Duodenal mucosa (tissue), 2 donors: ENCODE measurements at regions not wholly inside any gene's neighbourhood (a gene's known extent, or its start where the extent isn't known, plus 50 kb on each side); places are given as distances from the start of the nearest gene placed in this dataset.

Source experiments
- H3K27ac ChIP-seq: one replicate; pipeline ENCODE4 v1.7.0; 2013; ENCODE audit warnings: low read depth, low read length
- H3K27me3 ChIP-seq, 2 donors: one replicate each; pipeline ENCODE4 v1.7.0; 2013; ENCODE audit warnings: low read length in 2 of 2, control low read depth in 1 of 2; ENCODE audit not compliant: insufficient read depth in 2 of 2, control insufficient read depth in 1 of 2
- H3K36me3 ChIP-seq, 2 donors: one replicate each; pipeline ENCODE4 v1.7.0; 2013; ENCODE audit warnings: low read length in 2 of 2, control low read depth in 1 of 2; ENCODE audit not compliant: insufficient read depth in 2 of 2, control insufficient read depth in 1 of 2
- H3K4me1 ChIP-seq, 2 donors: one replicate each; pipeline ENCODE4 v1.7.0; 2013; ENCODE audit warnings: low read length in 2 of 2, control low read depth in 1 of 2; ENCODE audit not compliant: insufficient read depth in 2 of 2, control insufficient read depth in 1 of 2
- H3K4me3 ChIP-seq, 2 donors: one replicate each; pipeline ENCODE4 v1.7.0; 2013; ENCODE audit warnings: low read length in 2 of 2, low read depth in 1 of 2
- H3K9ac ChIP-seq, 2 donors: one replicate each; pipeline ENCODE4 v1.7.0; 2013; ENCODE audit warnings: low read length in 2 of 2, low read depth in 1 of 2
- H3K9me3 ChIP-seq, 2 donors: one replicate each; pipeline ENCODE4 v1.7.0; 2013; ENCODE audit warnings: low read length in 2 of 2, control low read depth in 1 of 2; ENCODE audit not compliant: control insufficient read depth in 1 of 2

DNA sequence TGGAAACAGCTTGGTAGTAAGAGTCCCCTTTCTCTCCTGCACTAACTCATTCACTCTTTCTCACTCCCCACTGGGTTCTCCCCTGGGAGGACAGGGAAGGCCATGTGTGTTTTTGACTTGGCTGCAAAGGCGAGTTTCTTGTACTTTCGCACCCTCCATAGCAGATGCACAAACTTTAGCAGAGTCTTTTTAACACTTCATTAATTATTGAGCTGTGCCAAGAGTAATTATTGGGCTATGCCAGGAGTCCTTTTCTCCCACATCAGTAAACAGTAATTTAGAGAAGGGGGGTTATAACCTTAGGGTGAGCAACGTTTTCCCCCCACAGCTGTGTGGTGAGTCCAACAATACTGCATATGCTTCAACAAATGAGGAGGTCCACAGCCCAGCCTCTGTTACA is 224.4 kb upstream of the ATP11B start:
- Histone ChIP-seq H3K9me3 (no peaks in the 10 kb centered on the region), H3K4me1 (no peaks in the 10 kb centered on the region), H3K4me3 (no peak overlapping the region), H3K36me3 (no peaks in the 10 kb centered on the region), H3K27me3 (peaks cover 0 to 3% of the 10 kb centered on the region in 2 donors), H3K27ac (no peak overlapping the region), H3K9ac (no peak overlapping the region)

DNA sequence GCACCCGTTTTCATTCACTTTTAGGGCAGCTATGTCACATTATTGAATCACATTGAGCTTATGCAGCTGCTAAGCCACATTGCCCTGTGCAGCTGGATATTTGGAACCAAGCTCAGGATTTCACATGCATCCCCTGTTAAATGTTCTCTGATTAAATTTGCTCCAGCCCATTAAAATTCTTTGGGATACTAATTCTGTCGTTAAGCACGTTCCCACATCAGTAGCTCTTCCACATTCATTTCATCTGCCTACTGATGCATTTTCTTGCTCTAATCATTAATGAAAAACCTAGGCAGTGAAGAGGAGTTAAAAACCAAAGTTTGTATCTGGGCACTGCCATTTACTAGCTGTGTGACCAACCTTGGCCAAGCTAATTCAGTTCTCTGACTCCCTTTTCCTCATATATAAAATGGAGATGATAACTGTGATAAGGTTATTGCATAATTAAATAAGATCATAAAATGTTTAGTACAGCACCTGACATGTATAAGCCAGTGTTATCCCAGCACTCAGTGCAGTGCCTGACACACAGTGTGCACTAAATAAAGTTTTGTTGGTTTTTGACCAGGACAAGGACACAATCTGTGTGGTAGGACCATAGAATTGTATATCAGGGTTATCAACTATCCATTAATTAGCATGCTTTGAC is 222.2 kb upstream of the ATP11B start:
- H3K9me3 ChIP-seq = no peaks in the 10 kb centered on the region
- no peak overlapping the region for H3K4me3 ChIP-seq
- H3K4me1 ChIP-seq = no peaks in the 10 kb centered on the region
- no peak overlapping the region for H3K27ac ChIP-seq
- peaks cover 0 to 3% of the 10 kb centered on the region in 2 donors for H3K27me3 ChIP-seq
- no peak overlapping the region for H3K9ac ChIP-seq
- H3K36me3 ChIP-seq = no peaks in the 10 kb centered on the region

DNA sequence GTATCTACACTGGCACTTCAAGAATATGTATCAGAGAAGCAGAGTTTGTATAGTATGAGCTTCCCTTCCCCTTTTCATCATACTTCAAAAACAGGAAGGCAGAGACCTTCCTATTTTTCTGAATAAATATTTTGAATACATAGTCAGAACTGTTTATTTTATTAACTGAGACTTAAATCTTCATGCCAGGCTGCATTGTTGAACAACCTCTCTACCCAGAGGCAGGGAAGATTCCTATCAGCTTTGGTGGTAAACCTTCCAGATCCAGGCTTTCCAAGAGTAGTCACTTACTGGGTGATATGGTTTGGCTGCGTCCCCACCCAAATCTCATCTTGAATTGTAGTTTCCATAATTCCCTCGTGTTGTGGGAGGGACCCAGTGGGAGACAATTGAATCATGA is 217.4 kb upstream of the ATP11B start:
- no peaks in the 10 kb centered on the region for H3K9me3 ChIP-seq
- H3K4me3 ChIP-seq = no peak overlapping the region
- H3K27ac ChIP-seq = no peak overlapping the region
- no peaks in the 10 kb centered on the region for H3K27me3 ChIP-seq
- H3K4me1 ChIP-seq = no peaks in the 10 kb centered on the region
- H3K9ac ChIP-seq = no peak overlapping the region
- no peaks in the 10 kb centered on the region for H3K36me3 ChIP-seq

DNA sequence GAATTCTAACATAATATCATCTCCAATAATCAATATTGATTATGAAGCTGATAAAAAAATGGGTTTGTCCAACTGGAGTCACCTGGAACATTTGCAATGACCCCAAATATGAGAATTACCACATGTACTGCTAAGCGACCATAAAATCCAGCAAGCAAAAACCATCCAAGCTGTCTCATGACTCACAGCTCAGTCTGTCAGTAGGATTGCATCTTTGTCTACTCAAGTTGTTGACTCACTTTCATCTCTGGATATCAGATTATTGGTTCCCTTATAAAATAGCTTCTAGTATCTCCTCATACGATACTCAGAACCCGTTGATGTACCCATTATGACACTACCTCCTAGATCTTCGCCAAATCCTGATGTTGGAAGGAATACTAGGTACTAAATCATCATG is 209.8 kb upstream of the ATP11B start:
- Histone ChIP-seq H3K9me3 (no peaks in the 10 kb centered on the region), H3K36me3 (no peaks in the 10 kb centered on the region), H3K4me3 (no peak overlapping the region), H3K9ac (no peak overlapping the region), H3K27ac (no peak overlapping the region), H3K27me3 (no peaks in the 10 kb centered on the region), H3K4me1 (no peaks in the 10 kb centered on the region)

DNA sequence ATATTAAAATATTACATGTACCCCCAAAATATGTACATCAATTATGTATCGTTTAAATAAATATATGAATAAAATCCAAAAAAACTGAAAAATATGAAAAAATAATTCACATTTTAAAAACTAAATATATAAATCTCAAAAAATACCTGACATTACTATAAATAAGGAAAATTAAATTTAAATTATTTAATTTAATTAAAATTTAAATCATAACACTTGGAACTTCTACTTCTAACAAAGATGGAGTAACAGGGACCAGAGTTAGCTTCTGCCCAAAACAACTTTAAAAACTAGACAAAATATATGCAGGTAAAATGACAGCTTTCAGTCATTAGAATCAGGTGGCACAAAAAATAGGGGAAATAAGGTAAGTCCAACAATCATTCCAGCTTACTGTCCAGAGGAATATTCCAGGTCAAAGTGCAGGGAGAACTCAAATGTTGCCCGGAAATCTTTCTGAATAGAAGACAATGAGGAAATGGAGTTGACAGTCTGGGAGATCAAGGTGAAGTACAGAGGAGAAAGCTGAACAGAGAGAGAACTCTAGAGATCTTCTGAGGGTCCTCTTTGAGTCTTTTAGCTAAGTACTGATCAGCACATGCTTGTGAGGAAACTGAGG is 207.7 kb upstream of the ATP11B start:
- no peak overlapping the region for H3K27ac ChIP-seq
- no peak overlapping the region for H3K4me3 ChIP-seq
- no peaks in the 10 kb centered on the region for H3K9me3 ChIP-seq
- no peaks in the 10 kb centered on the region for H3K36me3 ChIP-seq
- no peaks in the 10 kb centered on the region for H3K27me3 ChIP-seq
- H3K9ac ChIP-seq = no peak overlapping the region
- no peaks in the 10 kb centered on the region for H3K4me1 ChIP-seq

DNA sequence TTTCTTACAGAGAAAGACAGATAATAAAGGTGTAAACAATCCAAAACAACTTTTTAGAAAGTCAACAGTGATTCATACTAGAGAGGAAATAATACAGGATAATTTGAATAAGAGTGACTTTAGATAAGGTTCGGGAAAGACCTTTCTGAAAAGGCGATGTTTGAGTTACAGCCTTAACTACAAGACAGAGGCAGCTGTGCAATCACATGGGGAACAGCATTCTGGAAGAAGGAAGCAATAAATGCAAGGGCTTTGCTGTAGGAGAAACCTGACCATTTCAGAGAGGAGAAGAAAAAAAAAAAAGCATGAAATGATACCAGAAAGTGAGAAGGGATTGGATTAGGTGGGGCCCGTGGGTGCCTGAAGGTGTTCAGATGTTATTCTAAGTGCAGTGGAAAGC is 200.6 kb upstream of the ATP11B start:
- Histone ChIP-seq H3K4me3 (no peak overlapping the region), H3K9me3 (no peaks in the 10 kb centered on the region), H3K36me3 (no peaks in the 10 kb centered on the region), H3K4me1 (no peaks in the 10 kb centered on the region), H3K9ac (no peak overlapping the region), H3K27me3 (peaks cover 0 to 6% of the 10 kb centered on the region in 2 donors), H3K27ac (no peak overlapping the region)

DNA sequence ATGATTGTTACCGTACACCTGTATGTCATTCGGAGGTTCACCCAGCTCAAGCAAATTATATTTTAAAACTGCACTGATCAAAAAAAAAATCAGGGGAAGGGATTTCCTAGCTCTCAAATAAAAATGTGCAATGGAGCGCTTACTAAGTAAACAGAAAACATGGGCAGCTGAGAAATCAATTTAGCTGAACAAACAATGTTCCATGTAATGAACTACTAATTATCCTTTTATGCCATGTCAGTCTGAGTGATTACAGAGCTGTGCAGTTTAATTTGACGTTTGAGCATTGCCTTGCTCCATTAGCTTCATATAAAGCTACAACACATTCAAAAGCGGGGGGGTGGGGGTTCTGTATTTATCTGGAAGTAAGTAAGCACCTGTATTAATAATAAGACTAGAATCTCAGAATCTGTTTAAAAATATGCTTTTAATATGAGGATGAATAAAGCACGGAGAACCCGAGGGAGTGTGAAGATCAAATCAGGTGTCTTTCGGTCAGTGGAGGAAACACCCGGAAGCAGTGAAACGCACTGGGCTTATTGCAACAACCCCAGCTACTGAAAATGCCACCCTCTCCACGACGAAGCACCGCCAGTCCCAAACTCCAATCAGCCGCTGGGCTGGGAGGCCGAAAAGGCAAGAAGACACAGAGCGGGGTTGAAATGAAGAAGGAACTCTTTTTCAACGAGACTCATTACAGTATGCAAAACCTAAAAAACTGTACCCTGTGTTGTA is 196.5 kb upstream of the ATP11B start:
- Histone ChIP-seq H3K4me3 (no peak overlapping the region), H3K27me3 (peaks cover 6 to 7% of the 10 kb centered on the region in 2 donors), H3K4me1 (no peaks in the 10 kb centered on the region), H3K27ac (no peak overlapping the region), H3K9me3 (no peaks in the 10 kb centered on the region), H3K36me3 (no peaks in the 10 kb centered on the region), H3K9ac (no peak overlapping the region)

DNA sequence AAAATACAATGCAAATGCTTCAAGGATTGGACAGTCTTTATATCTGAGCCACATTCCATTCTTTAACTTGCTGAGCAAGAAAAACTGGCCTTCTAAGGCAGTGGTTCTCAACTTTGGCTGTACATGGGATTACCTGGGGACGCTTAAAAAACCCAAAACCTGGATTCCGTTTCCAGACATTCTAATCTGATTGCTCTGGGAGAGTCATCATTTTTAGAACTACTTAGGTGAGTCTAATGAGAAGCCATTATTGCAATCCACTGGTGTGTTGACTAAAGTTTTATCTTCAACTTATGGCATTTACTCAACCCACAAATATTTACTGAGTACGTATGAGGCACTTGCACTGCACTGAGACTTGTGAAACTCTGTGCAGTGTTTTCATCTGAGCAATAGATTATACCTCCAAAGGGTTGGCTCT is 195.7 kb upstream of the ATP11B start:
- Histone ChIP-seq H3K27ac (no peak overlapping the region), H3K4me1 (no peaks in the 10 kb centered on the region), H3K27me3 (peaks cover 6 to 7% of the 10 kb centered on the region in 2 donors), H3K9ac (no peak overlapping the region), H3K9me3 (no peaks in the 10 kb centered on the region), H3K4me3 (no peak overlapping the region), H3K36me3 (no peaks in the 10 kb centered on the region)

DNA sequence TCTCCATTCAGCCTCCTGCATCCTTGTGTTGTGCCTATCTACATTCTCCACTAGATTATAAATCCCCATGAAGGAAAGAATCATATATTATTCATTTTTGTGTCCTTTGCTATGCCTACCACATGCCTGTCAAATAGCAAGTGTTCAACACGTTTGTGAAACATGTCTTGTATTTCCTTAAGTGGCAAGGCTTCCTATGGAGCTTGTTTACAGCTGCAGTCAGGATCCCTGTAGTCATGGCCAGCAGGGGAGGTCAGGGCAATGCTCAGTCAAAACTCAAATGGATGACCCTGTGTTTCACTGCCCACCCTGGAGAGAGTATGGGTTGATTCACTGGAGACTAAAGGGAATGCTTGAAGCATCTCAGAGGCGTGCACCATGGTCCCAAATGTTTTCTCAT is 191.7 kb upstream of the ATP11B start:
- H3K36me3 ChIP-seq = no peaks in the 10 kb centered on the region
- H3K4me3 ChIP-seq = no peak overlapping the region
- peaks cover 0 to 7% of the 10 kb centered on the region in 2 donors for H3K27me3 ChIP-seq
- no peak overlapping the region for H3K27ac ChIP-seq
- H3K9me3 ChIP-seq = no peaks in the 10 kb centered on the region
- H3K9ac ChIP-seq = no peak overlapping the region
- peaks cover 5 to 9% of the 10 kb centered on the region in 2 donors for H3K4me1 ChIP-seq

DNA sequence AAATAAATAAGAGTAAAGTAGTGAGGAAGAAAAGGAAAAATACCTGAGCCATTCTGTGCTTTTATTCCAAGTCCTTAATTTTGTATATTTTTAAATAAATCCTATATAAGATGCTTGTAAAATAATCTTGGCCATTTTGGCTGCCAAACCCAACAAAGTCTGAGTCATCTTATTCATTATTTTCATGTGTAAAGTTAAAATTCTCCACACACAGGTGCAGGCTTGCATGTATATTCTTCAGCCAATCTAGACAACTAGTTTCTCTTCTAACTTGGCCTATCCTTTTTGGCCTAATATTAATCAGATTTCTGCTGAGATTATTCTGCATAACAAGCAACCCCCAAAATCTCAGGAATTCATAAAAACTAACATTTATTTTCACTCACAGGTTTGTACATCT is 189.8 kb upstream of the ATP11B start:
- H3K9ac ChIP-seq = no peak overlapping the region
- H3K4me3 ChIP-seq = no peak overlapping the region
- H3K4me1 ChIP-seq = peaks cover 8 to 18% of the 10 kb centered on the region in 2 donors
- peaks cover 0 to 5% of the 10 kb centered on the region in 2 donors for H3K27me3 ChIP-seq
- H3K9me3 ChIP-seq = no peaks in the 10 kb centered on the region
- H3K36me3 ChIP-seq = no peaks in the 10 kb centered on the region
- H3K27ac ChIP-seq = no peak overlapping the region
